Tibial artery (tissue), 4 donors: ENCODE measurements at regions not wholly inside any gene's neighbourhood (a gene's known extent, or its start where the extent isn't known, plus 50 kb on each side); places are given as distances from the start of the nearest gene placed in this dataset.
"Not testable (repeated sequence)": the region's sequence is repeated elsewhere in the genome, so short reads cannot be mapped to it uniquely, and the experiment has no call there.

Experiments used
- DNase-seq, 2 donors: peaks; one replicate each; pipeline ENCODE4 v3.0.0-alpha.2; 2019
- H3K27ac ChIP-seq, 2 donors: fragments of 200-600 bp; sonication (generic) in 1 of 2; 1 replicate in 1 of 2; 2 replicates in 1 of 2; pipeline ENCODE4 v1.5.1; 2018 to 2019; ENCODE audit warnings: mild to moderate bottlenecking in 1 of 2
- H3K27me3 ChIP-seq, 2 donors: fragments of 200-600 bp; sonication (generic) in 1 of 2; one replicate each; pipeline versions ENCODE4 v1.5.1 to v1.6.0; 2016 to 2019
- H3K36me3 ChIP-seq, 3 donors: fragments of 200-600 bp; sonication (generic) in 2 of 3; one replicate each; pipeline ENCODE4 v1.5.1; 2016 to 2019; ENCODE audit warnings: mild to moderate bottlenecking in 2 of 3
- H3K4me1 ChIP-seq, 4 donors: fragments of 200-600 bp; sonication (generic) in 2 of 4; 1 replicate in 3 of 4; 2 replicates in 1 of 4; pipeline ENCODE4 v1.5.1; 2016 to 2019
- H3K4me3 ChIP-seq, 2 donors: fragments of 200-600 bp; sonication (generic) in 1 of 2; 1 replicate in 1 of 2; 2 replicates in 1 of 2; pipeline ENCODE4 v1.5.1; 2018 to 2019; ENCODE audit warnings: mild to moderate bottlenecking in 2 of 2
- H3K9me3 ChIP-seq, 3 donors: fragments of 200-600 bp; sonication (generic) in 1 of 3; one replicate each; pipeline ENCODE4 v1.5.1; 2016 to 2019
- CTCF ChIP-seq, 2 experiments: fragments of 200-600 bp in 1 of 2; fragments of 450-650 bp in 1 of 2; IDR thresholded peaks; one replicate each; pipeline ENCODE4 v1.5.1; 2017 to 2019; ENCODE audit warnings: antibody characterized with exemption in 2 of 2, mild to moderate bottlenecking in 1 of 2, moderate library complexity in 1 of 2
- intact Hi-C: fragments of 100-400 bp; cut with DNase I; formaldehyde crosslinking; loops from one replicate; pipeline ENCODE4 v1.15.0; 2023; ENCODE audit warnings: low total_unique reads

- intact Hi-C loops: no loop called here
- no peak overlapping the region for H3K4me3 ChIP-seq
- H3K36me3 ChIP-seq: no peaks in the 10 kb centered on the region
- TF ChIP-seq CTCF (IDR thresholded peaks at IDR 0.05): no peak
- no peaks in the 10 kb centered on the region for H3K4me1 ChIP-seq
- no peaks in the 10 kb centered on the region for H3K27me3 ChIP-seq
- H3K9me3 ChIP-seq: peaks cover 0 to 4% (median 0%) of the 10 kb centered on the region in 3 donors
- H3K27ac ChIP-seq: no peak overlapping the region
- DNase-seq: no peak
Observed at GRCh38 chr4:135434936-135435335, 1233.3 kb upstream of the PABPC4L start.

DNA sequence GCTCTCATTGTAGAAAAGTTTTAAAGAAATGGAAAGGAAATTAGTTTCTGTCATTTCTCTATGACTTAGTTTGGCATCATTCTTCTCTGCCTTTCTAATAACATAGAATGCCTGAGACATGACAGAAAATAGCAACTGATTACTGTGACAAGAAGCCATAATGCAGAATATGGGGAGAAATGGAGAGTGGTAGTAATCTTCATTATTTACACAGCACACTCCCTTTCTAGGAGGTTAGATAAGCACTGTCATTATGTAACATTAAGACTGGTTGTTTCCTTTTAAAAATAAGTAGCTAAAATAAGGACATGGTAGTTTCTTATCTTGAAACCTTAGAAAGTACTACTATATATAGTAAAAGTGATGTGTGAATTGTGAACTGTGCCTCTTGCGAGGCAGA lies 1227.9 kb upstream of the PABPC4L start:
- no peaks in the 10 kb centered on the region for H3K4me1 ChIP-seq
- H3K27me3 ChIP-seq: no peaks in the 10 kb centered on the region
- H3K36me3 ChIP-seq: no peaks in the 10 kb centered on the region
- no peak for TF ChIP-seq CTCF (IDR thresholded peaks at IDR 0.05)
- H3K4me3 ChIP-seq: no peak overlapping the region
- no peak overlapping the region for H3K27ac ChIP-seq
- no peaks in the 10 kb centered on the region for H3K9me3 ChIP-seq
- no peak for DNase-seq
- intact Hi-C loops: no loop called here

DNA sequence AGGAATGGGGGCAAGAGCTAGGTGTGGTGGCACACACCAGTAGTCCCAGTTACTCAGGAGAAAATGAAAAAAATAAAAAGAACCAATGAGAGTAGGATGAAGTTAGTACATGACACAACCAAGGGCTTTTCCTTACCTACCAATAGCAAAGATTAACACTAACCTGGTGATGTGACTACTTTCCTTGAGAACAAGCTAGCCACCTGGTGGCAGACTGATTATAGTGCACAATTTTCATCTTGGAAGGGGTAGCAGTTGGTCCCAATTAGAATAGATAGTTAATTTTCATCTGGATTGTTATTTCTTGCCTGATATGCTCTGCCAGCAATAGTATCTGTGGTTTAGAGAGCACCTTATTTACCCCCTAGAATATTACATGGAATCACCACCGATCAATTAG lies 1216.8 kb upstream of the PABPC4L start:
- H3K9me3 ChIP-seq: no peaks in the 10 kb centered on the region
- H3K4me3 ChIP-seq: no peak overlapping the region
- no peak overlapping the region for H3K27ac ChIP-seq
- intact Hi-C loops: no loop called here
- no peak for DNase-seq
- H3K4me1 ChIP-seq: no peaks in the 10 kb centered on the region
- no peaks in the 10 kb centered on the region for H3K27me3 ChIP-seq
- TF ChIP-seq CTCF (IDR thresholded peaks at IDR 0.05): no peak
- no peaks in the 10 kb centered on the region for H3K36me3 ChIP-seq

DNA sequence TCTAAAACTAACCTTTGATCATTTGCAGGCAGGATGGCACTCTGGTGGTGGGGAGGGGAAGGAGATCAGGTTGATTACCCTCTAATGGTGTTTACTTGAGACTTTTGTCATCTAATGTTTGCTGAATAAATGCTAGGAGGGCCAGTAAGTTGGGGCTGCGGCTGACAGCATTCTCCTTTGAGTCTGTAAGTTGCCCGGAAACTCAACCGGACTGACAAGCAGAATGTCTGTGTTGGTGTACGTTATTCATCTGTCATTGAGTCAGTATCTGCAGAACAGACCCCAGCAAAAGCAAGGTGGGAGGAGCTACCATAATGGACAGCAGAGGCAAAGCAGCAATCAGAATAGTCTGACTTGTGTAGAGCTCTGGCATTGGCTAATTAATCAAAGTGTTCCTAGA lies 1210.6 kb upstream of the PABPC4L start:
- H3K4me1 ChIP-seq: no peaks in the 10 kb centered on the region
- no peaks in the 10 kb centered on the region for H3K9me3 ChIP-seq
- no peaks in the 10 kb centered on the region for H3K27me3 ChIP-seq
- intact Hi-C loops: no loop called here
- H3K36me3 ChIP-seq: no peaks in the 10 kb centered on the region
- TF ChIP-seq CTCF (IDR thresholded peaks at IDR 0.05): no peak
- DNase-seq: no peak
- H3K27ac ChIP-seq: no peak overlapping the region
- H3K4me3 ChIP-seq: no peak overlapping the region

- H3K36me3 ChIP-seq: no peaks in the 10 kb centered on the region
- intact Hi-C loops: no loop called here
- DNase-seq: no peak
- H3K27ac ChIP-seq: no peak overlapping the region
- H3K27me3 ChIP-seq: no peaks in the 10 kb centered on the region
- peaks cover 0 to 5% (median 0%) of the 10 kb centered on the region in 3 donors for H3K9me3 ChIP-seq
- H3K4me1 ChIP-seq: no peaks in the 10 kb centered on the region
- TF ChIP-seq CTCF (IDR thresholded peaks at IDR 0.05): no peak
- H3K4me3 ChIP-seq: no peak overlapping the region
Observed at GRCh38 chr4:135411251-135411650, 1209.7 kb upstream of the PABPC4L start.

DNA sequence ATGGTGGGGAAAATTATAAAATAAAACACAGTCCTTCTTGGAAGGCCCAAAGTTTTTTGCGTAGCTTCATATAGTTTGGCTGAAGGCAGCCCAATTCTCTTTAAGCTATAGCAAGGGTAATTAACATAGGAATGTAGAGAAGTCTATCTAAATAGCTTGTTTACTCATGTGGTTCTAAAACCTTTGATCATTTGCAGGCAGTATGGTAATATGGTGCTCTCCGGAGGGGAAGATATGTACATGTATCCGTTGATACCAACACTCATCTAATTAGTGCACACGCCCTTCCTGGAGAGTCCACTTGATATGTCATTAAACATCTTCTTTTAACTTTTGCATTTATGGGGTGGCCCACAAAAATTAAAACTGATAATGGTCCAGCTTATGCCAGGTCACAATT lies 1207.7 kb upstream of the PABPC4L start:
- intact Hi-C loops, DNase-seq, H3K4me3 ChIP-seq, H3K4me1 ChIP-seq, H3K27ac ChIP-seq, H3K36me3 ChIP-seq, H3K27me3 ChIP-seq: not testable (repeated sequence)
- peaks cover 0 to 14% (median 5%) of the 10 kb centered on the region in 3 donors for H3K9me3 ChIP-seq
